ENCODE measurements at regions not wholly inside any gene's neighbourhood (a gene's known extent, or its start where the extent isn't known, plus 50 kb on each side); places are given as distances from the start of the nearest gene placed in this dataset.

DNA sequence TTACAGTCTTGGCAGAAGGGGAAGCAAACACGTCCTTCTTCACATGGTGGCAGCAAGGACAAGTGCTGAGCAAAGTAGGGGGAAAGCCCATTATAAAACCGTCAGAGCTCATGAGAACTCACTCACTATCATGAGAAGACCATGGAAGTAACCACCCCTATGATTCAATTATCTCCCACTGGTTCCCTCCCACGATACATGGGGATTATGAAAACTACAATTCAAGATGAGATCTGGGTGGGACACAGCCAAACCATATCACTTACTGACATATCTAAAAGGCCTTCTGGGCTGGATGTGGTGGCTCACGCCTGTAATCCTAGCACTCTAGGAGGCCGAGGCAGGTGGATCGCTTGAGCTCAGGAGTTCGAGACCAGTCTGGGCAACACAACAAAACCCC, 117.1 kb upstream of the USP9X start:
- WGBS = 87% methylated on average over 7 of the region's 7 CpGs
- TF ChIP-seq, protein P1, sequence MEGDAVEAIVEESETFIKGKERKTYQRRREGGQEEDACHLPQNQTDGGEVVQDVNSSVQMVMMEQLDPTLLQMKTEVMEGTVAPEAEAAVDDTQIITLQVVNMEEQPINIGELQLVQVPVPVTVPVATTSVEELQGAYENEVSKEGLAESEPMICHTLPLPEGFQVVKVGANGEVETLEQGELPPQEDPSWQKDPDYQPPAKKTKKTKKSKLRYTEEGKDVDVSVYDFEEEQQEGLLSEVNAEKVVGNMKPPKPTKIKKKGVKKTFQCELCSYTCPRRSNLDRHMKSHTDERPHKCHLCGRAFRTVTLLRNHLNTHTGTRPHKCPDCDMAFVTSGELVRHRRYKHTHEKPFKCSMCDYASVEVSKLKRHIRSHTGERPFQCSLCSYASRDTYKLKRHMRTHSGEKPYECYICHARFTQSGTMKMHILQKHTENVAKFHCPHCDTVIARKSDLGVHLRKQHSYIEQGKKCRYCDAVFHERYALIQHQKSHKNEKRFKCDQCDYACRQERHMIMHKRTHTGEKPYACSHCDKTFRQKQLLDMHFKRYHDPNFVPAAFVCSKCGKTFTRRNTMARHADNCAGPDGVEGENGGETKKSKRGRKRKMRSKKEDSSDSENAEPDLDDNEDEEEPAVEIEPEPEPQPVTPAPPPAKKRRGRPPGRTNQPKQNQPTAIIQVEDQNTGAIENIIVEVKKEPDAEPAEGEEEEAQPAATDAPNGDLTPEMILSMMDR (IDR thresholded peaks at IDR 0.05) = no peak
- no peak for TF ChIP-seq POLR2A (IDR thresholded peaks at IDR 0.05; ENCODE audit: low read depth)
- TF ChIP-seq EP300 (IDR thresholded peaks at IDR 0.05) = no peak
- no peak for TF ChIP-seq POLR2AphosphoS5 (IDR thresholded peaks at IDR 0.05)
- intact Hi-C loops (cut with DNase I) = no loop called here

DNA sequence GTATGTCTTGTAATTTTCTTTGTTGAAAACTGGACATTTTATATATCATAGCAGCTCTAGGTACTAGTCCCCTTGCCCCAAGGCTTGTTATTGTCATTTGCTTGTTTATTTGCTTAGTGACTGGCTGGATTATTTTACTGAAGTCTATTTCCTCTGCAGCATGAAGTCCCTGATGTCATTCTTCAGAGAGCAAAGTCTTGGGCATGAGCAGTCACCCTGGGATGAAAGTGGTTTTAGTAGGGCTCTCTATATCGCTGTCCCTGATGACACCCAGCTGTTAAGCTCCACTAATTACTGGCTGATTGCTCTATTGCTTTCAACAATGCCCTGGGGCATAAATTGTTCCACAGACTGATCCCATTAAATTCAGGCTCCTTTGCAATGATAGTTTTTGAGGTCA, 113.5 kb upstream of the USP9X start:
- no peak overlapping the region for H3K27ac ChIP-seq (replicated peaks in 1 of 4)
- DNase-seq (ENCODE audit: extremely low spot score) = no peak
- intact Hi-C loops (cut with DNase I) = no loop called here
- TF ChIP-seq, protein P1 (IDR thresholded peaks at IDR 0.05) = no peak
- TF ChIP-seq POLR2AphosphoS5 (IDR thresholded peaks at IDR 0.05) = no peak
- TF ChIP-seq EP300 (IDR thresholded peaks at IDR 0.05) = no peak
- no peaks in the 10 kb centered on the region for H3K27me3 ChIP-seq
- H3K9me3 ChIP-seq = no peaks in the 10 kb centered on the region
- no peak overlapping the region for H3K4me3 ChIP-seq
- H3K36me3 ChIP-seq = no peaks in the 10 kb centered on the region
- H3K4me1 ChIP-seq = peaks cover 0 to under 1% (median 0%) of the 10 kb centered on the region in 4 donors
- WGBS = 69% methylated on average over 1 of the region's 1 CpG

More for the DNA sequence above, 117.1 kb upstream of the USP9X start:
- peaks cover 0 to 9% (median 0%) of the 10 kb centered on the region in 4 donors for H3K9me3 ChIP-seq
- H3K4me3 ChIP-seq = no peak overlapping the region
- DNase-seq (ENCODE audit: extremely low spot score) = no peak
- H3K27me3 ChIP-seq = no peaks in the 10 kb centered on the region
- H3K27ac ChIP-seq (replicated peaks in 1 of 4) = no peak overlapping the region
- peaks cover 0 to 2% (median 0%) of the 10 kb centered on the region in 4 donors for H3K4me1 ChIP-seq
- H3K36me3 ChIP-seq = no peaks in the 10 kb centered on the region

DNA sequence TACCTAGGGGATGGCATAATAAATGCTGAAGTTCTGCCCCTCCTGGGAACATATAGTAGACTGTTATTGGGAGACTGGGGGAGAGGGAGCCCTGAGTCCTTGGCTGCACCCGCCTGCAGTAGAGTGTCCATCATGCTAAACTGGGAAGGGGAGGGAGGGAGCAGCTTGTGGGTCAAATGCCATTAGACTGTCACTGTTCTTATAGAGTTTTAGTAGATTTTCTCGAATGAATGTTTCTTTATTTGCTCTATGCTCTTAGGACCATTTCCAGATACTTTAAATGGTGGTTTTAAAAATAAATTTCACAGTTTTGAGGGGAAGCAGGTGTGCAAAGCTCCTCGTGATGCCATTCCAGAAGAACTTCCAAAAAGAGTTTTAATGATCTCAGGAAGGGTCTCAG, 111.6 kb upstream of the USP9X start:
- Histone ChIP-seq H3K36me3 (no peaks in the 10 kb centered on the region), H3K4me3 (no peak overlapping the region), H3K9me3 (peaks cover 0 to 13% (median 0%) of the 10 kb centered on the region in 4 donors), H3K4me1 (no peaks in the 10 kb centered on the region), H3K27me3 (peaks cover 0 to 5% (median 0%) of the 10 kb centered on the region in 4 donors), H3K27ac (replicated peaks in 1 of 4) (no peak overlapping the region)
- intact Hi-C loops (cut with DNase I) = no loop called here
- no peak for DNase-seq (ENCODE audit: extremely low spot score)
- 71% methylated on average over 3 of the region's 3 CpGs for WGBS
- no peak for TF ChIP-seq EP300 (IDR thresholded peaks at IDR 0.05)
- TF ChIP-seq, protein P1 (IDR thresholded peaks at IDR 0.05) = no peak
- TF ChIP-seq POLR2A (IDR thresholded peaks at IDR 0.05; ENCODE audit: low read depth) = no peak
- TF ChIP-seq POLR2AphosphoS5 (IDR thresholded peaks at IDR 0.05) = no peak

DNA sequence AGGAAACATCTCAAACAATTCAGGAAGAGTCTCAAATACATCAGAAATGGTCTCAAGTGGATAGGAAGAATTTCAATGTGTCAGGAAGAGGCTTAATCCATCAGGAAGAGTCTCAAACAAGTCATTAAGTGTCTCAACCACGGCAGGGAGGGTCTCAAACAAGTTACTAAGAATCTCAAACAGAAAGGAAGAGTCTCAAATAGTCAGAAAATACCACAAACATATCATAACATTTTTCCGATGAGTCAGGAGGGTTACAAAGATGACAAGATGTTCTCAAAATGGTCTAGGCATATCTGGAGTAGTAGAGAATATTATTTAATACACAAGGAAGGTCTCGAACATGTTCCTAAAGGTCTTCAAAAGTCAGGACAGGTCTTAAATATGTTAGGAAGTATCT, 109.3 kb upstream of the USP9X start:
- no peak overlapping the region for H3K4me3 ChIP-seq
- intact Hi-C loops (cut with DNase I) = no loop called here

More for the DNA sequence above, 109.3 kb upstream of the USP9X start:
- no peak for DNase-seq (ENCODE audit: extremely low spot score)
- H3K9me3 ChIP-seq = peaks cover 0 to 13% (median 0%) of the 10 kb centered on the region in 4 donors
- 88% methylated on average over 3 of the region's 3 CpGs for WGBS
- H3K27me3 ChIP-seq = peaks cover 0 to 5% (median 0%) of the 10 kb centered on the region in 4 donors
- TF ChIP-seq, protein P1 (IDR thresholded peaks at IDR 0.05) = no peak
- TF ChIP-seq EP300 (IDR thresholded peaks at IDR 0.05) (no peak), POLR2A (IDR thresholded peaks at IDR 0.05; ENCODE audit: low read depth) (no peak), POLR2AphosphoS5 (IDR thresholded peaks at IDR 0.05) (no peak)
- H3K36me3 ChIP-seq = no peaks in the 10 kb centered on the region
- no peaks in the 10 kb centered on the region for H3K4me1 ChIP-seq
- no peak overlapping the region for H3K27ac ChIP-seq (replicated peaks in 1 of 4)
